Vagina (tissue), 2 donors: ENCODE measurements at regions not wholly inside any gene's neighbourhood (a gene's known extent, or its start where the extent isn't known, plus 50 kb on each side); places are given as distances from the start of the nearest gene placed in this dataset.

Experiments used
- CTCF ChIP-seq, 3 experiments: fragments of 450-650 bp in 2 of 3; fragments of 200-600 bp in 1 of 3; sonication (generic) in 1 of 3; IDR thresholded peaks; one replicate each; pipeline ENCODE4 v1.5.1; 2017 to 2019; ENCODE audit warnings: antibody characterized with exemption in 3 of 3, mild to moderate bottlenecking in 2 of 3, moderate library complexity in 2 of 3
- POLR2A ChIP-seq, 2 donors: fragments of 450-650 bp; IDR thresholded peaks; one replicate each; pipeline ENCODE4 v1.6.1; 2017; ENCODE audit warnings: antibody characterized with exemption in 2 of 2, mild to moderate bottlenecking in 2 of 2, moderate library complexity in 2 of 2
- POLR2AphosphoS5 ChIP-seq, 2 donors: sonication (generic); formaldehyde crosslinking; IDR thresholded peaks; one replicate each; pipeline ENCODE4 v1.9.0; 2017; ENCODE audit warnings: antibody characterized with exemption in 2 of 2, mild to moderate bottlenecking in 2 of 2, low read depth in 1 of 2; ENCODE audit not compliant: insufficient read depth in 1 of 2

- no peak for TF ChIP-seq CTCF (IDR thresholded peaks at IDR 0.05)
- TF ChIP-seq POLR2AphosphoS5 (IDR thresholded peaks at IDR 0.05; ENCODE audit: insufficient read depth in 1 of 2, low read depth in 1 of 2): no peak
- no peak for TF ChIP-seq POLR2A (IDR thresholded peaks at IDR 0.05)
These were observed 142.8 kb downstream of the VRK1 start for GRCh38 chr14:96940009-96940408.
